ENCODE measurements at regions not wholly inside any gene's neighbourhood (a gene's known extent, or its start where the extent isn't known, plus 50 kb on each side); places are given as distances from the start of the nearest gene placed in this dataset.

DNA sequence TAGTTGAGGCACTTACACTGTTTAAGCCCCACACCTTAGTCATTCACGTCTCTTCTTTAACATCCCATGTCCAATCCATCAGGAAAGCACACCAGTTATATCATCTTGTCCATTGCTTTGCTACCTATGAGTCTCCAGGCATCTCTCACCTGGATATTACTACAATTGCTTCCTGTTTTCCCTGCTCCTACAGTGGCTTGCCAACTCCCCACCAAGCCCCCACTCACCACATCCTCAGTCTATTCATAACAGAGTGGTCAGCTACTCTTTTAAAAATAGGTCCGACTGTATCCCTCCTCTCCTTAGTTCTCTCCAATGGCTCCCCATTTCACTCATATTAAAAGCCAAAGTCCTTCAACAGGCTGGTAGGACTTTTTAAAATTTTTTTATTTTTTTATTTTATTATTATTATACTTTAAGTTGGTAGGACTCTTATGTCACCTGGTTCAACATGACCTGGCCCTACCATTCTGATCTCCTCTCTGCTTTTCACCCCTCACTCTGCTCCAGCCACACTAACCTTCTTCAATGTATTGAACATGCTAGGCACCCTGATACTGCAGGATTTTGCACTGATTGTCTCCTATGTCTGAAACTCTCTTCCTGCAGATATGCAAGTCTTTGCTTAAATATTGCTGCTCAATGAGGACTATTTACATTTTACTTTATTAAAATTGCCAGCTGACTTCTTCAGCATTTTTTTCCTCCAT lies 253.2 kb downstream of the CYRIA start:
- no peak for TF ChIP-seq EZH2phosphoT487 (conservative IDR thresholded peaks at IDR 0.05; ENCODE audit: low read length)
- no peak for TF ChIP-seq CTCF (IDR thresholded peaks at IDR 0.05; ENCODE audit: insufficient read depth, low read length, poor library complexity, severe bottlenecking)
- Histone ChIP-seq H3K9me2 (replicated peaks; ENCODE audit: insufficient read depth, low read length) (no peaks in the 10 kb centered on the region), H2AFZ (ENCODE audit: low read depth, low read length, severe bottlenecking) (no peak overlapping the region), H3K27ac (ENCODE audit: low read depth, low read length) (no peak overlapping the region), H3K36me3 (ENCODE audit: low read length) (no peaks in the 10 kb centered on the region), H3K27me3 (ENCODE audit: low read length) (no peaks in the 10 kb centered on the region), H3K9me3 (ENCODE audit: insufficient read depth, low read length) (no peaks in the 10 kb centered on the region), H3F3A (ENCODE audit: insufficient read depth) (no peaks in the 10 kb centered on the region), H3K4me2 (ENCODE audit: low read depth, low read length, poor library complexity, severe bottlenecking) (no peak overlapping the region), H3K79me2 (ENCODE audit: insufficient read depth, low read length) (no peaks in the 10 kb centered on the region), H3K9ac (ENCODE audit: low read length) (no peak overlapping the region), H4K20me1 (ENCODE audit: low read depth, low read length) (no peaks in the 10 kb centered on the region), H3K4me3 (ENCODE audit: insufficient read depth, low read length, poor library complexity, severe bottlenecking) (no peak overlapping the region)

DNA sequence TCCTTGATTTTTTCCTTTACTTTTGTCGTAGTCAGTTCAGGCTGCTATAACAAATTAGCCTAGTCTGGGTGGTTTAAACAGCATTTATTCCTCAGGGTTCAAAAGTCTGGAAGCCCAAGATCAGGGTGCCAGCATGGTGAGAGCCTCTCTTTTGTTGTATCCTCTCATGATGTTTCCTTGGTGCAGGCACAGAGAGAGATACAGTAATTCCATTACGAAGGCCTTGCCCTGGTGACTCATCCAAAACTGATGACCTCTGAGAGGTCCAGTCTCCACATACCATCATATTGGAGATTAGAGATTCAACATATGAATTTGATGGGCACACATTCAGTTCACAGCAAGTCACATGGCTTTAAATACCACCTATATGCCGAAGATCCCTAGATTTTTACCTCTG lies 253.8 kb downstream of the CYRIA start:
- Histone ChIP-seq H3K27ac (ENCODE audit: low read depth, low read length) (no peak overlapping the region), H3F3A (ENCODE audit: insufficient read depth) (no peaks in the 10 kb centered on the region), H3K4me2 (ENCODE audit: low read depth, low read length, poor library complexity, severe bottlenecking) (no peak overlapping the region)

GRCh38 chr2:16409849-16410248 lies 255.8 kb downstream of the CYRIA start:
- Histone ChIP-seq H3K4me3 (ENCODE audit: insufficient read depth, low read length, poor library complexity, severe bottlenecking) (no peak overlapping the region), H3K4me2 (ENCODE audit: low read depth, low read length, poor library complexity, severe bottlenecking) (no peak overlapping the region), H3F3A (ENCODE audit: insufficient read depth) (no peaks in the 10 kb centered on the region), H3K27ac (ENCODE audit: low read depth, low read length) (no peak overlapping the region), H3K9me2 (replicated peaks; ENCODE audit: insufficient read depth, low read length) (no peaks in the 10 kb centered on the region), H4K20me1 (ENCODE audit: low read depth, low read length) (no peaks in the 10 kb centered on the region), H3K79me2 (ENCODE audit: insufficient read depth, low read length) (no peaks in the 10 kb centered on the region), H3K9ac (ENCODE audit: low read length) (no peak overlapping the region), H2AFZ (ENCODE audit: low read depth, low read length, severe bottlenecking) (no peak overlapping the region), H3K9me3 (ENCODE audit: insufficient read depth, low read length) (no peaks in the 10 kb centered on the region), H3K27me3 (ENCODE audit: low read length) (no peaks in the 10 kb centered on the region), H3K36me3 (ENCODE audit: low read length) (no peaks in the 10 kb centered on the region)
- no peak for TF ChIP-seq CTCF (IDR thresholded peaks at IDR 0.05; ENCODE audit: insufficient read depth, low read length, poor library complexity, severe bottlenecking)
- no peak for TF ChIP-seq EZH2phosphoT487 (conservative IDR thresholded peaks at IDR 0.05; ENCODE audit: low read length)

More for the DNA sequence above, 253.8 kb downstream of the CYRIA start:
- no peaks in the 10 kb centered on the region for H3K27me3 ChIP-seq (ENCODE audit: low read length)
- H3K36me3 ChIP-seq (ENCODE audit: low read length): no peaks in the 10 kb centered on the region
- no peak overlapping the region for H3K4me3 ChIP-seq (ENCODE audit: insufficient read depth, low read length, poor library complexity, severe bottlenecking)
- no peaks in the 10 kb centered on the region for H3K9me2 ChIP-seq (replicated peaks; ENCODE audit: insufficient read depth, low read length)
- no peaks in the 10 kb centered on the region for H4K20me1 ChIP-seq (ENCODE audit: low read depth, low read length)
- no peak for TF ChIP-seq CTCF (IDR thresholded peaks at IDR 0.05; ENCODE audit: insufficient read depth, low read length, poor library complexity, severe bottlenecking)
- no peak for TF ChIP-seq EZH2phosphoT487 (conservative IDR thresholded peaks at IDR 0.05; ENCODE audit: low read length)
- no peak overlapping the region for H3K9ac ChIP-seq (ENCODE audit: low read length)
- no peaks in the 10 kb centered on the region for H3K79me2 ChIP-seq (ENCODE audit: insufficient read depth, low read length)
- no peak overlapping the region for H2AFZ ChIP-seq (ENCODE audit: low read depth, low read length, severe bottlenecking)
- H3K9me3 ChIP-seq (ENCODE audit: insufficient read depth, low read length): no peaks in the 10 kb centered on the region
